Memory B cell (primary cell): ENCODE measurements at regions not wholly inside any gene's neighbourhood (a gene's known extent, or its start where the extent isn't known, plus 50 kb on each side); places are given as distances from the start of the nearest gene placed in this dataset.
"Not testable (repeated sequence)": the region's sequence is repeated elsewhere in the genome, so short reads cannot be mapped to it uniquely, and the experiment has no call there.

ENCODE experiments used
- ATAC-seq: fragments of 150-1000 bp; cut with Tn5 transposase; 2 replicates; pipeline ENCODE4 v1.10.0; 2021; ENCODE audit warnings: low read depth, mild to moderate bottlenecking, moderate library complexity
- DNase-seq, 2 donors: peaks; one replicate each; pipeline ENCODE4 v3.0.0; 2022; ENCODE audit warnings: low spot score in 2 of 2
- H3K27ac Mint-ChIP-seq: one replicate; pipeline ENCODE4 v1.8.0; 2022; ENCODE audit warnings: mild to moderate bottlenecking, moderate library complexity, mixed read lengths
- H3K27me3 Mint-ChIP-seq: one replicate; pipeline ENCODE4 v1.8.0; 2022; ENCODE audit warnings: mixed read lengths
- H3K36me3 Mint-ChIP-seq: one replicate; pipeline ENCODE4 v1.8.0; 2022; ENCODE audit warnings: mild to moderate bottlenecking, mixed read lengths
- H3K4me1 Mint-ChIP-seq: one replicate; pipeline ENCODE4 v1.8.0; 2022; ENCODE audit warnings: mixed read lengths
- H3K4me3 Mint-ChIP-seq: one replicate; pipeline ENCODE4 v1.8.0; 2022; ENCODE audit warnings: mild to moderate bottlenecking, moderate library complexity, mixed read lengths
- H3K9me3 Mint-ChIP-seq: one replicate; pipeline ENCODE4 v1.8.0; 2022; ENCODE audit warnings: mixed read lengths

DNA sequence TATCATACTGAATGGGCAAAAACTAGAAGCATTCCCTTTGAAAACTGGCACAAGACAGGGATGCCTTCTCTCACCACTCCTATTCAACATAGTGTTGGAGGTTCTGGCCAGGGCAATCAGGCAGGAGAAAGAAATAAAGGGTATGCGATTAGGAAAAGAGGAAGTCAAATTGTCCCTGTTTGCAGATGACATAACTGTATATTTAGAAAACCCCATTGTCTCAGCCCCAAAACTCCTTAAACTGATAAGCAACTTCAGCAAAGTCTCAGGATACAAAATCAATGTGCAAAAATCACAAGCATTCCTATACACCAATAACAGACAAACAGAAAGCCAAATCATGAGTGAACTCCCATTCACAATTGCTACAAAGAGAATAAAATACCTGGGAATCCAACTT, 52.5 kb upstream of the CCDC71L start:
- H3K36me3 Mint-ChIP-seq, DNase-seq, H3K27ac Mint-ChIP-seq, H3K9me3 Mint-ChIP-seq, ATAC-seq, H3K4me1 Mint-ChIP-seq, H3K4me3 Mint-ChIP-seq, H3K27me3 Mint-ChIP-seq: not testable (repeated sequence)

DNA sequence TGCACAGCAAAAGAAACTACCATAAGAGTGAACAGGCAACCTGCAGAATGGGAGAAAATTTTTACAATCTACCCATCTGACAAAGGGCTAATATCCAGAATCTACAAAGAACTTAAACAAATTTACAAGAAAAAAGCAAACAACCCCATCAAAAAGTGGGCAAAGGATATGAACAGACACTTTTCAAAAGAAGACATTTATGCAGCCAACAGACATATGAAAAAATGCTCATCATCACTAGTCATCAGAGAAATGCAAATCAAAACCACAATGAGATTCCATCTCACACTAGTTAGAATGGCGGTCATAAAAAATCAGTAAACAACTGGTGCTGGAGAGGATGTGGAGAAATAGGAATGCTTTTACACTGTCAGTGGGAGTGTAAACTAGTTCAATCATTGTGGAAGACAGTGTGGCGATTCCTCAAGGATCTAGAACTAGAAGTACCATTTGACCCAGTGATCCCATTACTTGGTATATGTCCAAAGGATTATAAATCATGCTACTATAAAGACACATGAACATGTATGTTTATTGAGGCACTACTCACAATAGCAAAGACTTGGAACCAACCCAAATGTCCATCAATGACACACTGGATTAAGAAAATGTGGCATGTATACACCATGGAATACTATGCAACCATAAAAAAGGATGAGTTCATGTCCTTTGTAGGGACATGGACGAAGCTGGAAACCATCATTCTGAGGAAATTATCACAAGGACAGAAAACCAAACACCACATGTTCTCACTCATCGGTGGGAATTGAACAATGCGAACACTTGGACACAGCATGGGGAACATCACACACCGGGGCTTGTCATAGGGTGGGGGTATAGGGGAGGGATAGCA, 53.9 kb upstream of the CCDC71L start:
- not testable (repeated sequence) for H3K27me3 Mint-ChIP-seq, H3K9me3 Mint-ChIP-seq, DNase-seq, H3K4me1 Mint-ChIP-seq, ATAC-seq, H3K36me3 Mint-ChIP-seq, H3K4me3 Mint-ChIP-seq, H3K27ac Mint-ChIP-seq

DNA sequence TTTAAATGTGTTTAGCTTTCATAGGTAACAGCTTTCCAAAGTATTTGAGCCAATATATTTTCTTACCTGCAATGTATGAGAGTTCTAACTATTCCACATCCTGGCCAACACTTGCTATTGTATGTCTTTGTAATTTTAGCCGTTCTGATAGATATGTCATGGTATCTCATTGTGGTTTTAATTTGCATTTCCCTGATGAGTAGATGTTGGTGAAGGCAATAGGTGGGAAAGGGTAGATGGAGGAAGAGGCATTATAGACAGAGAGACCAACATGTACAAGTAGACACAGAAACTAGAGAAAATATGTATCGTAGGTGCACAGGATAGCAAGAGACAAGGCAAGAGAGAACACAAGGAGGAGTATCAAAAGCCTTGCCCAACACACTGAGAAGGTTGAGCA, 54.8 kb upstream of the CCDC71L start:
- no peak overlapping the region for H3K27ac Mint-ChIP-seq
- H3K4me1 Mint-ChIP-seq = peaks cover 8% of the 10 kb centered on the region
- no peak overlapping the region for H3K4me3 Mint-ChIP-seq
- no peak for DNase-seq
- no peaks in the 10 kb centered on the region for H3K27me3 Mint-ChIP-seq
- no peaks in the 10 kb centered on the region for H3K36me3 Mint-ChIP-seq
- ATAC-seq = no peak
- no peaks in the 10 kb centered on the region for H3K9me3 Mint-ChIP-seq

DNA sequence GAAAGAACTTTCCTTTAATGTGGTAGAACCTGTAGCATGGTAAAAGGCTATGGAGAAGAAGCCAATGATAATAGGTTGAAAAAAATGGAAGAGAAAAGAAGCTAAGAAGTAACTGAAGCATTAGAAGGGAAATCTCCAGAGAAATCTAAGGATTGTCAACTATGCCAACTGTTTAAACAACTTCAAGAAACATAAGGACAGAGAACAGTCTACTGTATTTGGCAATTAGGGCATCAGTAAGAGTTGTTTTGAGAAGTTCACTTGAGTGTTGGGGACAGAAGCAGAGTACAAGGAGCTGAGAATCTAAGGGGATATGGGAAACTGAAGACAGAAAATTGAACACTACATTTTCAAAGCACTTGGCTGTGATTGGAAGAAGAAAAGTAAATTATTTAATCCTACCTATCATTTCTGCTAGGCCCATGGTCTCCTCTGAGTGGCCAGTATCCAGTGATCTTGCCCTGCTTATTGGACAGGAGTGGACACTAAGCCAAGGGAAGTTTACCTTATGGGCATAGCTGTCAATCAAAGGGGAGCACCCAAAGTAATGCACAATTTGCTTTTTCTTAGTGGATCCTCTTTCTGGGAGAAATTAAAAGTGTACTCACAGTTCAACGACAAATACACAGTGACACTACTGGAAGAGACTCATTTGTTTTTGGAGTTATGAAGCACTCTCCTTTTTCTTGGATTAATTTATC, 56.4 kb upstream of the CCDC71L start:
- H3K27ac Mint-ChIP-seq = no peak overlapping the region
- no peaks in the 10 kb centered on the region for H3K27me3 Mint-ChIP-seq
- no peak overlapping the region for H3K4me3 Mint-ChIP-seq
- H3K4me1 Mint-ChIP-seq = peaks cover 17% of the 10 kb centered on the region
- DNase-seq (no peak), ATAC-seq (no peak)
- no peaks in the 10 kb centered on the region for H3K36me3 Mint-ChIP-seq
- H3K9me3 Mint-ChIP-seq = no peaks in the 10 kb centered on the region

DNA sequence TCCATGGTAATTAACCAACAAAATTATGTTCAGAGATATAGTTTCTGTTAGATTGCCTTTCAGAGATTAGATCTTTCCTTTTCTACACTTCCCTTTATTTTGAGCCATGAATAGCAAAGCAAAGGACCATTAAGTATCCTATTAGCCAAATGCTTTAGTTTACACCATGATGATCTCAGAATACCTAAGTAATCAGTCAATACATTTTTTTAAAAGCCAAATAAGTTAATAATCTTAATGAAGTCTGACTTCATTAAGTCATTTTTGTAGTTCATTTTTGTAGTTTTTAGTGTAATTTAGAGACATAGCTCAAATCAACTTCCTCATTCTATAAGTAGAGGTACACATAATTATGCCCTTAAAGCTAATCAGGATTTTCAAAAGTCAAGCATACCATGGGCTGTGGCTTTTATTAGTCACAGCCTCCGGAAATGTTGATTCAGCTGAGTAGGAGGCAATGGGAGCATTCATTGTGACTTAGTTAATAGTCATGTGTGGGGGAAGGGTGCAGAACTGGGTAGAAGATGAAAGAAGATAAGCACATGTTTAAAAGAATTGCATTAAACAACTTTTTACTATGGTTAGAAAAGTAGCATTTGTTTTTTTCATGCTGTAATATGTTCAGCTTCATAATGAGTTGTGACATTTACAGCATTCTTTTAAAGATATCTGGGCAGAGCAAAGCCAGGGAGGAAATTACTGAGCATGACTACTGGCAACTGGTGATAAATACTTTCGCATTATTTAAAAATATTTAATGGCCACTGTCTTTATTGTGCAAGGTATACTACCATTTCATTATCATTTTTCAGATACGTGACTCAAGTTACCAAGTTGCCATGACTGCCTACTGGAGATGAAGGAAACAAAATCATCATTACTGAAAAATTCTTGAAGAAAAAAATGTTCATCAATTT, 57.3 kb upstream of the CCDC71L start:
- DNase-seq = peak in 1 of 2 donors; percentile 21
- peaks cover 23% of the 10 kb centered on the region for H3K4me1 Mint-ChIP-seq
- H3K27ac Mint-ChIP-seq = no peak overlapping the region
- H3K9me3 Mint-ChIP-seq = no peaks in the 10 kb centered on the region
- peak; percentile 85 for ATAC-seq
- no peak overlapping the region for H3K4me3 Mint-ChIP-seq
- H3K36me3 Mint-ChIP-seq = no peaks in the 10 kb centered on the region
- no peaks in the 10 kb centered on the region for H3K27me3 Mint-ChIP-seq

DNA sequence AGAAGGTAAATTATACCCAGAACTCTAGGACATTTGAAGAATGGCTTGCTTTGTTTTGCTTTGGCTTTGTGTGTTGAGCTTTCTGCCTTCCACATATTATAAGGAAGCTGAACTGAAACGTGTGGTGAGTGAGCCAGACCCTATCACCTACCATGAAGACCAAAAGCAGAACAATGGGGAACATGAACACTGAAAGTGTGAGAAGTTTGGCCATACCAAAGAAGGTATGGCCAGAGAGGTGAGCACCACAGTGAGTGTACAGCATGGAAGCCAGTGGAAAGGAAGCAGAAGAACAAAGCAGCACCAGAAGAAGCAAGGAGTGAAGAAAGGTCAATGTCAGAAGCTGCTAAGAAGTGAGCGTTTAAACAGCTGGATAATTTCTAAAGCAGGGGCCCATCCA, 59.7 kb upstream of the CCDC71L start:
- peak overlapping the region; percentile 1 for H3K27ac Mint-ChIP-seq
- peaks cover 24% of the 10 kb centered on the region for H3K4me1 Mint-ChIP-seq
- peak; percentile 28 for ATAC-seq
- H3K4me3 Mint-ChIP-seq = no peak overlapping the region
- no peaks in the 10 kb centered on the region for H3K36me3 Mint-ChIP-seq
- H3K9me3 Mint-ChIP-seq = no peaks in the 10 kb centered on the region
- no peak for DNase-seq
- H3K27me3 Mint-ChIP-seq = no peaks in the 10 kb centered on the region

DNA sequence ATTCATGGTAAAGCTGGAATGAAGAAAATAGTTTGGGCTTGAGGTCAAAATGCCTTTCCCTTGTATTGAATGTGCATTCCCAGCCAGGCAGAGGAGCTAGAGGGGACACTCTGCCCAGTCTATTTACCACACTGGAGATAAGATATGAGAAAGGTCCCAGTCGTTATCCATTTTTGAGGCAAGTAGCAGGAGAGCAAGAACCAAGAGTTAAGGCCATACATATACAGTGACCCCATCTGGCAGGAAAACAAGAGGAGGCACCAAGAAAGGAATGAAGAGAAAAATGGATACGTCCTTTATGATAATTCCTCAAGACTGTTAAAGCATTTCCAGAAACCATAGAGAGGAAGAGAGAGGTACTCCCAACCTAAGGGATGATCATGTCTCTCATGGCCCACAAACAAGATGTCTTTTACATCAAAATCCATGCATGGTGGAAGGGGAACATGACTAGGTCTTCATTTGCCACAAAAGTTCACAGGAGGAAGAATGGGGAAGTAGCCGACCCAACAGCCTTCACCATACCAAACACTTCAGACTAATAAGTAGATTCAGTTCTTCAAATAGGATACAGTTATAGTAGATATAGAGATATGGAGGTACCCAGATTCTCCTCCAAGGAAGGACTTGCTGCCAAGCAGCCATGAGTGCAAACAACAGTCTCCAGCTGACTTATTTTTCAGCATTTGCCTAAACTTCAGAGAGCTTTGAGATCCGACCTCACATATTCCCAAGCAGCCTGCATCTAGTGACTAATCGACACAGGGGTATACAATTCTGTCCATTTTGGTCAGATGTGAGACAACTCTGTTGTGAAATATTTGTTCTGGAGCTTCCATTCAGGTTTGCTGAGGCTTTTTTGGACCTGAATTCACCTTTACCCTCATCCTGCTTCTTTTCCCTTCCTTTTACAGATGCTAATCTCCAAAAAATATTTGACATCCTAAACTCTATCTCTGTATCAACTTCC, 61.1 kb upstream of the CCDC71L start:
- peak; percentile 66 for ATAC-seq
- Mint-ChIP-seq H3K4me3 (peak overlapping the region; percentile 66), H3K4me1 (peaks cover 24% of the 10 kb centered on the region), H3K27me3 (no peaks in the 10 kb centered on the region), H3K27ac (no peak overlapping the region), H3K9me3 (no peaks in the 10 kb centered on the region), H3K36me3 (no peaks in the 10 kb centered on the region)
- peak in 1 of 2 donors; percentile 22 for DNase-seq

DNA sequence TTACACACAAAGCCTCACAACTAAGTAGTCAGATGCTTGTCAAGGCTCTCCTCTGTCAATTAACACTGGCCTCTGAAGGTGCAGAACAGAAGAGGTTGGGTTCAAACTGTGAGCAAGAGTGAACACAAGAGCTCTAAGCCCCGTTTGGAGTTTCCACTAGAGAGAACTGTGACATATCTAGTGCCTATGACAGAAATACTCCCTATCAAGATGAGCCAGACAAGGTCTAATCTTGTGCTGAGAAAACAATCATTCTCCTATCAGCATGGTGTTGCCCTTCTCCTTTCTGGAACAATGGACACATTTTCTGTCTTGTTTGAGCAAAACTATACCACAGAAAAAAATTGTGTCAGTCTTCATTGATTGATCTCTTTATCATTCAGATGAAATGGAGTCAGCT, 62.4 kb upstream of the CCDC71L start:
- DNase-seq (no peak), ATAC-seq (no peak)
- peak overlapping the region; percentile 54 for H3K4me3 Mint-ChIP-seq
- H3K27me3 Mint-ChIP-seq = no peaks in the 10 kb centered on the region
- H3K36me3 Mint-ChIP-seq = no peaks in the 10 kb centered on the region
- no peak overlapping the region for H3K27ac Mint-ChIP-seq
- no peaks in the 10 kb centered on the region for H3K9me3 Mint-ChIP-seq
- peaks cover 24% of the 10 kb centered on the region for H3K4me1 Mint-ChIP-seq

DNA sequence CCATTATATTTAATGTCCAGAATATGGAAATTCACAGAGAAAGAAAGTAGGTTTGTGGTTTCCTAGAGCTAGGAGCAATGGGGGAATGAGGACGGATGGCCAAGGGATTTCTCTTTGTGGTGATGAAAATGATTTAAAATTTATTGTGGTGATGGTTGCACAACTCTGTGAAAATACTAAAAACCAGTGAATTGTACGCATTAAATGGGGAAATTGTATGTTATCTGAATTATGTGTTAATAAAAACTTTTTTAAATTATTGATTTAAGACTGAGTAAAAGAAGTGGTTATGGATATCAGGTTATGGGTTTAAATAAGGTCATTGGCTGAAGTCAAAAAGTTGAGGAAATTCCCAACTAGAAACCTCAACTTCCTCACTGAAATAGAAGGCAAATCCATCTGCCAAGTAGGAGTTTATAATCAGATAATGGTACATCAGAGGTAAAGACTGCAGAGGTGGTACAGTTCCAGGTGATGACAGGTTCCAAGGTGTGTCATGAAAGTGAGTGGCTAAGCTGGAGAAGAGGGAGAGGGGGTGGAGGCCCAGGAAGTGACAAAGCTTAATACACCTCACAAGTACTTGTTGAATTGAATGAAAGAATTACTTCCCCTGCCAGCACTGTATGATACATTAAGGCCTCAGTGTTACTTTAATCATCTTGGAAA, 68.9 kb upstream of the CCDC71L start:
- Mint-ChIP-seq H3K36me3 (no peaks in the 10 kb centered on the region), H3K4me1 (peaks cover 22% of the 10 kb centered on the region), H3K4me3 (no peak overlapping the region), H3K27me3 (no peaks in the 10 kb centered on the region), H3K9me3 (no peaks in the 10 kb centered on the region), H3K27ac (no peak overlapping the region)
- DNase-seq (no peak), ATAC-seq (no peak)

DNA sequence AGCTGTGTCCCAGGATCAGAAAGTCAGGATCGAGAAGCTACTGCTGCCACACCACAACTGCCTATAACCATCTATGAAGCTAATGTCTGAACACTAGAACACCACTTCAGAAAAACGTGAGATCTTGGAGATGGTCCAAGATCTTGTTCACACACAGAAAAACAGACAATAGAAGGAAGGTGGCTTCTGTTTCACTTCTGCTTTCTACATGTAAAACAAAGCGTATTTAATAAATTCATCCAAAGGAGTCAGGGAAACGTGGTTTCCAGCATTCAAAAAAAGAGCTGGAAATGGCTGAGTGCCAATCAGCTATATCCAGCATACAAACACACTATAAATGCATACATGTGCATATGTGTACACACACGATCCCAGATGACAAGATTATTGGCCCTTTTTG, 70.2 kb upstream of the CCDC71L start:
- H3K4me3 Mint-ChIP-seq = peak overlapping the region; percentile 43
- peak; percentile 92 for ATAC-seq

DNA sequence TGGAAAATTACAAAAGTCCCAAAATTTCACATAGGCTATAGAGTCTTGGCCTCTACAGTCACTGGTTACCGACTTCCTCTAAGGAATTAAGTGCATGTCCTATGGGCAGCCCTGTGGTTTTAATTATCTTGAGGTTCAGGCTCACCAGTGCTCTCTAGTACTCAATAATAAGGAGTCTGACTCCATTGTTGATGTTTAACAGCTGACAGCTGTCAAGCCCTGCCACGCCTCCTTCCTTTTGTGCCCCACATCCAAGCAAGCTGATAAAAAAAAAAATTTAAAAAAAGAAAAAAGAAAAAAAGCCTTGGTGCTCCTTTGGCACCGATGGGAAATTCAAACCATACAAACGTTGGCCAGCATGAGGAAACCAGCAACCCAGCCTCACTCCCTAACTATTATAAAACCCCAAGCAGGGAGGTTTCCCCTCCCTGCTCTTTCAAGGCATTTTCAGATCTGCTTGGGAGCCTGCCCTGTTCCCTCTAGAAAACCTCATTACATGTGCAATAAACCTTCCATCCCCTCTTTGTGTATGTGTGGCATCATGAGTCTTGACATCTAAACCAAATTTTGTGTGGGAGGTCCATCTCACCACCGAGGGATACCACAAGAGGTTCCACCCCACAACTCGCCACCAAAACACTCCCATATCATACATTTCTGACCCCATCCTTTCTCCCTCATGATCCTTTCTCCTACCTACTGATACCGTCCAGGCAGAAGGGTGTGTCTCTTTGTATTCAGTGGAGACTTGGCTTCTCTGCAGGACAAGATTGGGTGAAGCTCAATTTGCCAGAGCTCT, 70.9 kb upstream of the CCDC71L start:
- H3K4me3 Mint-ChIP-seq = peak overlapping the region; percentile 63
- no peaks in the 10 kb centered on the region for H3K27me3 Mint-ChIP-seq
- H3K9me3 Mint-ChIP-seq = no peaks in the 10 kb centered on the region
- ATAC-seq (no peak), DNase-seq (no peak)
- H3K36me3 Mint-ChIP-seq = no peaks in the 10 kb centered on the region
- peak overlapping the region; percentile 38 for H3K27ac Mint-ChIP-seq
- H3K4me1 Mint-ChIP-seq = peaks cover 28% of the 10 kb centered on the region

More for the DNA sequence above, 70.2 kb upstream of the CCDC71L start:
- Mint-ChIP-seq H3K27ac (no peak overlapping the region), H3K36me3 (no peaks in the 10 kb centered on the region), H3K4me1 (peaks cover 22% of the 10 kb centered on the region), H3K27me3 (no peaks in the 10 kb centered on the region), H3K9me3 (no peaks in the 10 kb centered on the region)
- peak in 1 of 2 donors; percentile 35 for DNase-seq

DNA sequence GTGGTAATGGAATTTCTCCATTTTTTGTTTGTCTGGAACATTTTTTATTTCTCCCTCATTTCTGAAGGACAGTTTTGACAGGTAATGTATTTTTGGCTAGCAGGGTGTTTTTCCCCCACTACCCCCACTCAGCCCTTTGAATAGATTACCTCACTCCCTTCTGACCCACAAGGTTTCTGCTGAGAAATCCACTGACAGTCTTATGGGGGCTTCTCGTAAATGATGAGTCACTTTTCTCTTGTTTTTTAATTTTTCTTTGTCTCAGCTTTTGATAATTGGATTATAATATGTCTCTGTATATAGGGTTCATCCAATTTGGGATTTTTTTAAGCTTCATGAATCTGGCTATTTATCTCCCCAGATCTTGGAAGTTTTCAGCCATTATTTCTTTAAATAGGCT, 74.7 kb upstream of the CCDC71L start:
- peaks cover 25% of the 10 kb centered on the region for H3K4me1 Mint-ChIP-seq

More for the DNA sequence above, 74.7 kb upstream of the CCDC71L start:
- Mint-ChIP-seq H3K36me3 (no peaks in the 10 kb centered on the region), H3K27me3 (no peaks in the 10 kb centered on the region), H3K4me3 (no peak overlapping the region), H3K27ac (no peak overlapping the region), H3K9me3 (no peaks in the 10 kb centered on the region)
- DNase-seq (no peak), ATAC-seq (no peak)
